AG04450 (cell line): ENCODE measurements at regions not wholly inside any gene's neighbourhood (a gene's known extent, or its start where the extent isn't known, plus 50 kb on each side); places are given as distances from the start of the nearest gene placed in this dataset.
A peak's percentile ranks its signal among the peaks of the same experiment; 100 is the strongest.
"Not testable (repeated sequence)": the region's sequence is repeated elsewhere in the genome, so short reads cannot be mapped to it uniquely, and the experiment has no call there.

Source experiments
- CTCF ChIA-PET: fragments of 300-600, 350-600 bp; formaldehyde crosslinking; extraction: SDS; loops from one replicate; lab custom pipeline; 2022; ENCODE audit warnings: antibody characterized with exemption, inconsistent platforms; lab: Charles Lee
- POLR2A ChIA-PET: fragments of 350-600 bp; formaldehyde crosslinking; extraction: SDS; loops from one replicate; lab custom pipeline; 2021; ENCODE audit warnings: antibody characterized with exemption, inconsistent platforms; lab: Yijun Ruan, JAX
- DNase-seq: peaks from one replicate; pipeline ENCODE4 v3.0.0-alpha.2; 2011; ENCODE audit warnings: low read depth, low spot score
- H3K27ac ChIP-seq: one replicate; pipeline ENCODE4 v1.5.1; 2012; ENCODE audit warnings: low read depth, low read length, control low read depth
- H3K27me3 ChIP-seq: one replicate; pipeline ENCODE4 v1.6.0; 2012; ENCODE audit warnings: low read length; ENCODE audit not compliant: control insufficient read depth, insufficient read depth
- H3K4me3 ChIP-seq: 2 replicates; pipeline ENCODE4 v1.5.1; 2011; ENCODE audit warnings: mild to moderate bottlenecking, low read depth, low read length, control low read depth
- H3K9me3 ChIP-seq: 2 replicates; pipeline ENCODE4 v1.5.1; 2012; ENCODE audit warnings: low read length; ENCODE audit not compliant: control insufficient read depth, insufficient read depth
- TF ChIP-seq, protein P1 (sequence below): IDR thresholded peaks from 2 replicates; pipeline ENCODE4 v1.5.1; 2011; ENCODE audit warnings: low read depth, low read length, control low read depth, inconsistent platforms

- POLR2A ChIA-PET, result interaction anchor here (1.3 kb wide), 1 partner anchor 37 kb away, joined by 5 read pairs; no protein-coding TSS in a partner anchor
- Histone ChIP-seq H3K9me3 (no peaks in the 10 kb centered on the region), H3K27ac (peak overlapping the region; percentile 62), H3K4me3 (no peak overlapping the region), H3K27me3 (no peaks in the 10 kb centered on the region)
- CTCF ChIA-PET, result no interaction called here
- peak; percentile 90 for DNase-seq
- TF ChIP-seq, protein P1, sequence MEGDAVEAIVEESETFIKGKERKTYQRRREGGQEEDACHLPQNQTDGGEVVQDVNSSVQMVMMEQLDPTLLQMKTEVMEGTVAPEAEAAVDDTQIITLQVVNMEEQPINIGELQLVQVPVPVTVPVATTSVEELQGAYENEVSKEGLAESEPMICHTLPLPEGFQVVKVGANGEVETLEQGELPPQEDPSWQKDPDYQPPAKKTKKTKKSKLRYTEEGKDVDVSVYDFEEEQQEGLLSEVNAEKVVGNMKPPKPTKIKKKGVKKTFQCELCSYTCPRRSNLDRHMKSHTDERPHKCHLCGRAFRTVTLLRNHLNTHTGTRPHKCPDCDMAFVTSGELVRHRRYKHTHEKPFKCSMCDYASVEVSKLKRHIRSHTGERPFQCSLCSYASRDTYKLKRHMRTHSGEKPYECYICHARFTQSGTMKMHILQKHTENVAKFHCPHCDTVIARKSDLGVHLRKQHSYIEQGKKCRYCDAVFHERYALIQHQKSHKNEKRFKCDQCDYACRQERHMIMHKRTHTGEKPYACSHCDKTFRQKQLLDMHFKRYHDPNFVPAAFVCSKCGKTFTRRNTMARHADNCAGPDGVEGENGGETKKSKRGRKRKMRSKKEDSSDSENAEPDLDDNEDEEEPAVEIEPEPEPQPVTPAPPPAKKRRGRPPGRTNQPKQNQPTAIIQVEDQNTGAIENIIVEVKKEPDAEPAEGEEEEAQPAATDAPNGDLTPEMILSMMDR, result no peak
Measured at GRCh38 chr10:18918532-18918931, 130.1 kb upstream of the MALRD1 start.

- Histone ChIP-seq H3K27ac (no peak overlapping the region), H3K27me3 (no peaks in the 10 kb centered on the region), H3K9me3 (peaks cover 4% of the 10 kb centered on the region; the same call in 1 of the 2 replicates), H3K4me3 (no peak overlapping the region)
- ChIA-PET POLR2A (no interaction called here), CTCF (no interaction called here)
- TF ChIP-seq, protein P1, result no peak
- DNase-seq, result no peak
Measured at GRCh38 chr10:18949391-18949790, 99.2 kb upstream of the MALRD1 start.

GRCh38 chr10:18951072-18951823 lies 97.4 kb upstream of the MALRD1 start:
- H3K4me3 ChIP-seq, H3K27me3 ChIP-seq, DNase-seq, POLR2A ChIA-PET, H3K9me3 ChIP-seq, CTCF ChIA-PET, H3K27ac ChIP-seq: not testable (repeated sequence)

- H3K4me3 ChIP-seq, result no peak overlapping the region
- H3K27me3 ChIP-seq, result no peaks in the 10 kb centered on the region
- H3K9me3 ChIP-seq, result peaks cover 4% of the 10 kb centered on the region; the same call in 1 of the 2 replicates
- POLR2A ChIA-PET, result interaction anchor here (0.6 to 1.0 kb wide), 3 partner anchors 37 to 177 kb away, joined by 3 to 7 read pairs (median 5); no protein-coding TSS in a partner anchor
- TF ChIP-seq, protein P1, result no peak
- no peak overlapping the region for H3K27ac ChIP-seq
- DNase-seq, result peak; percentile 32
- CTCF ChIA-PET, result interaction anchor here (0.7 kb wide), 1 partner anchor 57 kb away, joined by 3 read pairs; no protein-coding TSS in a partner anchor
Measured at GRCh38 chr10:18955061-18955460, 93.5 kb upstream of the MALRD1 start.

DNA sequence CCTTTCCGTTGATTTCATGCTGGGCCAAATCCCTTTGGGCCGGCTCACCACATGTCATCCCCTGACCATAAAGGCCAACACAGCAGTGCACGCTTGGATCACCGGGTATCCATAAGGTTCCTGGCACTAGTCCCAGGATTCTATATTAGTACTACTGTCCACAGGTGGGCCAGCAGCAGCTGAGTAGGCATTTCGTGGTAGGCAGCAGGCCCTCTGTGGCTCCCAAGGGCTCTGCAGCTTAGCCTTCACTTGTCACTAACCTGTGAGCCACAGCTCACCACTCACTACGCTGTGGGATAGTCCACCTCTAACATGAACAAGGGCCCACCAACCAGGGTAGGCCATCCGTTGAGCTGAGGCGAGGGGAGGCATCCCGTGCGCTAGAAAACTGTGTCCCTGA lies 89.2 kb upstream of the MALRD1 start:
- Histone ChIP-seq H3K4me3 (no peak overlapping the region), H3K27me3 (no peaks in the 10 kb centered on the region), H3K9me3 (no peaks in the 10 kb centered on the region; the same call in 1 of the 2 replicates), H3K27ac (no peak overlapping the region)
- ChIA-PET POLR2A (no interaction called here), CTCF (no interaction called here)
- TF ChIP-seq, protein P1, result no peak
- no peak for DNase-seq
